GM12878 (cell line): ENCODE measurements at regions not wholly inside any gene's neighbourhood (a gene's known extent, or its start where the extent isn't known, plus 50 kb on each side); places are given as distances from the start of the nearest gene placed in this dataset.

Source experiments
- ATAC-seq: fragments of 200-7000 bp; cut with Tn5 transposase; 3 replicates; pipeline ENCODE4 v1.9.1; 2020; ENCODE audit warnings: mild to moderate bottlenecking, moderate library complexity
- BruUV-seq: library from RNA; stranded (reverse); fragments of 400-500 nt; replicated peaks from 2 replicates; lab custom pipeline; 2021; lab: Mats Ljungman, UMichigan
- CTCF ChIA-PET: fragments of 300-600 bp; sonication (Branson Sonifier 250); formaldehyde crosslinking; extraction: SDS; loops from one replicate; lab custom pipeline; 2021; ENCODE audit warnings: inconsistent platforms; lab: Yijun Ruan, JAX
- POLR2A ChIA-PET: fragments of 350-600 bp; formaldehyde crosslinking; extraction: SDS; loops from one replicate; lab custom pipeline; 2021; ENCODE audit warnings: inconsistent platforms; lab: Charles Lee
- RAD21 ChIA-PET: fragments of 300-600 bp; sonication (Branson Sonifier 250); formaldehyde crosslinking; loops from one replicate; lab custom pipeline; 2023; ENCODE audit warnings: antibody characterized with exemption; ENCODE audit not compliant: unreplicated experiment; lab: Charles Lee
- SMC1A ChIA-PET: fragments of 300-600 bp; sonication (Branson Sonifier 250); formaldehyde crosslinking; loops from one replicate; lab custom pipeline; 2023; ENCODE audit not compliant: unreplicated experiment, uncharacterized antibody; lab: Charles Lee
- DNase-seq: peaks from one replicate; pipeline ENCODE4 v3.0.0-alpha.2; 2011; ENCODE audit warnings: low read depth, low spot score
- FAIRE-seq: peaks from 3 replicates; lab custom pipeline; 2011; peaks lifted over from hg19 to GRCh38; lab: Jason Lieb, UNC
- H2AFZ ChIP-seq: 2 replicates; pipeline ENCODE4 v1.6.0; 2011; ENCODE audit warnings: low read depth, low read length, control low read depth; ENCODE audit not compliant: control insufficient read depth
- H3K27ac ChIP-seq: 2 replicates; pipeline ENCODE4 v1.5.1; 2011; ENCODE audit warnings: control low read depth; ENCODE audit not compliant: control insufficient read depth, insufficient read depth
- H3K27me3 ChIP-seq, 2 experiments: replicated peaks in 1 of 2; 2 replicates each; pipeline versions ENCODE4 v1.6.0 to v1.6.1; 2011; ENCODE audit warnings: low read length in 1 of 2; ENCODE audit not compliant: control insufficient read depth in 2 of 2, insufficient read depth in 2 of 2
- H3K36me3 ChIP-seq, 2 experiments: 2 replicates each; pipeline ENCODE4 v1.5.1; 2011; ENCODE audit warnings: low read length in 1 of 2; ENCODE audit not compliant: control insufficient read depth in 2 of 2, insufficient read depth in 2 of 2
- H3K4me1 ChIP-seq: 2 replicates; pipeline ENCODE4 v1.6.1; 2011; ENCODE audit warnings: mild to moderate bottlenecking, low read length, moderate library complexity, mixed read lengths; ENCODE audit not compliant: control insufficient read depth, insufficient read depth
- H3K4me2 ChIP-seq: 2 replicates; pipeline ENCODE4 v1.6.0; 2011; ENCODE audit warnings: control low read depth; ENCODE audit not compliant: control insufficient read depth, insufficient read depth
- H3K4me3 ChIP-seq: fragments of 200-600 bp; sonication (generic); 2 replicates; pipeline ENCODE4 v1.5.1; 2016
- H3K79me2 ChIP-seq: 2 replicates; pipeline ENCODE4 v1.6.0; 2011; ENCODE audit warnings: low read length; ENCODE audit not compliant: control insufficient read depth, insufficient read depth
- H3K9ac ChIP-seq: 2 replicates; pipeline ENCODE4 v1.8.0; 2011; ENCODE audit warnings: low read length, control low read depth, mixed read lengths; ENCODE audit not compliant: control insufficient read depth, insufficient read depth
- H3K9me3 ChIP-seq: replicated peaks from 3 replicates; pipeline ENCODE4 v1.5.1; 2011; ENCODE audit warnings: mild to moderate bottlenecking, low read length; ENCODE audit not compliant: control insufficient read depth, insufficient read depth
- H4K20me1 ChIP-seq: 2 replicates; pipeline ENCODE4 v1.6.0; 2011; ENCODE audit not compliant: control insufficient read depth, insufficient read depth
- BCL3 ChIP-seq: IDR thresholded peaks from 2 replicates; pipeline ENCODE4 v1.6.1; 2011; ENCODE audit warnings: borderline replicate concordance, low read depth, mild to moderate bottlenecking, moderate library complexity, low read length; ENCODE audit not compliant: insufficient read depth, poor library complexity, severe bottlenecking
- JUND ChIP-seq: IDR thresholded peaks from 2 replicates; pipeline ENCODE4 v1.6.1; 2012; ENCODE audit warnings: low read depth, mild to moderate bottlenecking, low read length, improper control_type of control experiment, moderate library complexity
- RFX5 ChIP-seq: IDR thresholded peaks from 2 replicates; pipeline ENCODE4 v1.6.1; 2011; ENCODE audit warnings: low read depth, low read length, improper control_type of control experiment
- WGBS: methylation state at CpG from one replicate; pipeline ENCODE4 v1.1.6; 2016; ENCODE audit warnings: low lambda C conversion rate; ENCODE audit not compliant: insufficient replicate concordance, insufficient coverage; ENCODE audit errors: missing lambda C conversion rate; 5-methylcytosine and 5-hydroxymethylcytosine counted together
- in situ Hi-C: fragments of 300-500 bp; cut with MboI; formaldehyde crosslinking; loops from 9 replicates; pipeline ENCODE4 v1.14.3; 2018; ENCODE audit warnings: mixed read lengths
- intact Hi-C: fragments of 100-400 bp; cut with micrococcal nuclease; formaldehyde crosslinking; loops from one replicate; pipeline ENCODE4 v1.14.2; 2022; ENCODE audit not compliant: unreplicated experiment
- TF ChIP-seq, protein P1 (sequence below): IDR thresholded peaks from 2 replicates; pipeline ENCODE4 v1.6.1; 2012; ENCODE audit warnings: mild to moderate bottlenecking, low read depth, low read length
- TF ChIP-seq, protein P2 (sequence below): fragments of 150-350 bp; IDR thresholded peaks from 2 replicates; pipeline ENCODE4 v1.6.1; 2016; ENCODE audit warnings: low read depth, low read length

DNA sequence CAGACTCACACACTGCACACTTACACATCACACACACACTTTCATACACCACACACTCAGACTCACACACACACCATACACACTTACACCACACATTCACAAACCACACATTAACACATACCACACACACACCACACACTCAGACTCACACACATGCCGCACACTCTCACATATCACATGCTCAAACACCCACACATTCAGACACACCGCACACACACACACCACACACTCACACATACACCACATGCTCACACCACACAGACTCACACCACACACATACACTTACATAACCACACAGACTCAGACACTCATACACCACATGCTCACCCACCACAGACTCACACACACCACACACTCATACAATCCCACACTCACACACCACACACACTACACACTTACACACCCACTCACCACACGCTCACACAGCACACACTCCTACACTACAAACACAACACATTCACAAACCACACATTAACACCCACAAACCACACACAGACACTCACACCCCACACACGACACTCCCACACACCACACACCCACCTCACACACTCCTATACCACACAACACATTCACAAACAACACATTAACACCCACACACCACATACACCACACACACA, 125.4 kb downstream of the EVX1 start:
- ATAC-seq, result no peak
- Histone ChIP-seq H3K4me1 (no peaks in the 10 kb centered on the region), H3K36me3 (no peaks in the 10 kb centered on the region), H3K9me3 (no peaks in the 10 kb centered on the region), H3K27me3 (peaks cover 0 to 2% of the 10 kb centered on the region in 2 experiments; a peak in 3 of 4 replicates), H4K20me1 (no peaks in the 10 kb centered on the region), H3K27ac (no peak overlapping the region), H3K4me3 (no peak overlapping the region), H3K4me2 (no peak overlapping the region), H2AFZ (no peak overlapping the region), H3K9ac (no peak overlapping the region), H3K79me2 (no peaks in the 10 kb centered on the region)
- CTCF ChIA-PET, result no interaction called here
- SMC1A ChIA-PET, result no interaction called here
- POLR2A ChIA-PET, result no interaction called here
- FAIRE-seq, result no peak
- WGBS, result 33% methylated on average over 4 of the region's 4 CpGs
- intact Hi-C loops (no loop called here), in situ Hi-C loops (no loop called here)
- RAD21 ChIA-PET, result no interaction called here
- no TSS peak for BruUV-seq
- DNase-seq, result no peak
- TF ChIP-seq RFX5 (no peak), BCL3 (peak; percentile 27)

DNA sequence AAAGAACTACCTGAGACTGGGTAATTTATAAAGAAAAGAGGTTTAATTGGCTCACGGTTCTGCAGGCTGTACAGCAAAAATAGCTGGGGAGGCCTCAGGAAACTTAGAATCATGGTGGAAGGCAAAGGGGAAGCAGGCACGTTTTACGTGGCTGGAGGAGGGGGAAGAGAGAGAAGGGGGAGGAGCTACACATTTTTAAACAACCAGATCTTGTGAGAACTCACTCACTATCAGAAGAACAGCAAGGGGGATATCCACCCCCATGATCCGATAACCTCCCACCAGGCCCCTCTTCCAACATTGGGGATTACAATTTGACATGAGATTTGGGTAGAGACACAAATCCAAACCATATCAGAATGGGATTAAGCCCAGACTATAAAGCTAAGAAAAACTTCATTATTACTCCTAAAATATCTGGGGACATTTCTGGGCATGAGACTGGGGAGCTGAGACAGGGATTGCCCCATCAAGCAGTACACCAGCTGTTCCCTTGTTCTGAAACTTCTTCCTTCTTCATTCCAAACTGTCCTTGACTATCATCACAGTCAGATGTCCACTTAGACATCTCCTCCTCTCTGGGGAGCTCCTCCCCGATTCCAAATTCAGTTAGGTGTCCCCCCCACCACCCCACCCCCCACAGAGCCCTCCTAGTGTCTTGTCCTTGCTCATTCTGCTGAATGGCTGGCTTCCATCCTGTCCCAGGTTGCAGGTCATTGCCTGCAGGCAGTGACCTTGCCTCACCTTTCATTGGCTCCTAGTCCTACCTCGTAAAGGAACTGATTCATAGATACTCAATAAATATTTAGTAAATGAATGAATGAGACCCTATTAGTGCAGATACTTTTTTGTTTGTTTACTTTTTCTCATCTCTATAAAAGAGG, 132.6 kb downstream of the EVX1 start:
- no peaks in the 10 kb centered on the region for H3K4me1 ChIP-seq
- H3K79me2 ChIP-seq, result no peaks in the 10 kb centered on the region
- no peak overlapping the region for H3K27ac ChIP-seq
- no peak overlapping the region for H3K4me3 ChIP-seq
- ChIA-PET SMC1A (interaction anchor here (0.7 to 1.6 kb wide), 4 partner anchors 10 to 872 kb away, joined by 3 to 4 read pairs (median 3); no protein-coding TSS in a partner anchor), POLR2A (no interaction called here), RAD21 (no interaction called here), CTCF (interaction anchor here (0.6 to 1.1 kb wide), 2 partner anchors 16 to 189 kb away, joined by 3 read pairs; no protein-coding TSS in a partner anchor)
- intact Hi-C loops (no loop called here), in situ Hi-C loops (no loop called here)
- no peak overlapping the region for H3K4me2 ChIP-seq
- 24% methylated on average over 5 of the region's 6 CpGs for WGBS
- BruUV-seq, result no TSS peak
- no peak overlapping the region for H3K9ac ChIP-seq
- ATAC-seq (no peak), DNase-seq (no peak), FAIRE-seq (no peak)
- no peaks in the 10 kb centered on the region; a peak in 1 of 4 replicates for H3K27me3 ChIP-seq
- no peaks in the 10 kb centered on the region for H3K36me3 ChIP-seq
- H3K9me3 ChIP-seq, result no peaks in the 10 kb centered on the region
- no peak overlapping the region for H2AFZ ChIP-seq
- H4K20me1 ChIP-seq, result no peaks in the 10 kb centered on the region
- no peak for TF ChIP-seq JUND
- TF ChIP-seq, protein P1, sequence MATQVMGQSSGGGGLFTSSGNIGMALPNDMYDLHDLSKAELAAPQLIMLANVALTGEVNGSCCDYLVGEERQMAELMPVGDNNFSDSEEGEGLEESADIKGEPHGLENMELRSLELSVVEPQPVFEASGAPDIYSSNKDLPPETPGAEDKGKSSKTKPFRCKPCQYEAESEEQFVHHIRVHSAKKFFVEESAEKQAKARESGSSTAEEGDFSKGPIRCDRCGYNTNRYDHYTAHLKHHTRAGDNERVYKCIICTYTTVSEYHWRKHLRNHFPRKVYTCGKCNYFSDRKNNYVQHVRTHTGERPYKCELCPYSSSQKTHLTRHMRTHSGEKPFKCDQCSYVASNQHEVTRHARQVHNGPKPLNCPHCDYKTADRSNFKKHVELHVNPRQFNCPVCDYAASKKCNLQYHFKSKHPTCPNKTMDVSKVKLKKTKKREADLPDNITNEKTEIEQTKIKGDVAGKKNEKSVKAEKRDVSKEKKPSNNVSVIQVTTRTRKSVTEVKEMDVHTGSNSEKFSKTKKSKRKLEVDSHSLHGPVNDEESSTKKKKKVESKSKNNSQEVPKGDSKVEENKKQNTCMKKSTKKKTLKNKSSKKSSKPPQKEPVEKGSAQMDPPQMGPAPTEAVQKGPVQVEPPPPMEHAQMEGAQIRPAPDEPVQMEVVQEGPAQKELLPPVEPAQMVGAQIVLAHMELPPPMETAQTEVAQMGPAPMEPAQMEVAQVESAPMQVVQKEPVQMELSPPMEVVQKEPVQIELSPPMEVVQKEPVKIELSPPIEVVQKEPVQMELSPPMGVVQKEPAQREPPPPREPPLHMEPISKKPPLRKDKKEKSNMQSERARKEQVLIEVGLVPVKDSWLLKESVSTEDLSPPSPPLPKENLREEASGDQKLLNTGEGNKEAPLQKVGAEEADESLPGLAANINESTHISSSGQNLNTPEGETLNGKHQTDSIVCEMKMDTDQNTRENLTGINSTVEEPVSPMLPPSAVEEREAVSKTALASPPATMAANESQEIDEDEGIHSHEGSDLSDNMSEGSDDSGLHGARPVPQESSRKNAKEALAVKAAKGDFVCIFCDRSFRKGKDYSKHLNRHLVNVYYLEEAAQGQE, result no peak
- TF ChIP-seq, protein P2, sequence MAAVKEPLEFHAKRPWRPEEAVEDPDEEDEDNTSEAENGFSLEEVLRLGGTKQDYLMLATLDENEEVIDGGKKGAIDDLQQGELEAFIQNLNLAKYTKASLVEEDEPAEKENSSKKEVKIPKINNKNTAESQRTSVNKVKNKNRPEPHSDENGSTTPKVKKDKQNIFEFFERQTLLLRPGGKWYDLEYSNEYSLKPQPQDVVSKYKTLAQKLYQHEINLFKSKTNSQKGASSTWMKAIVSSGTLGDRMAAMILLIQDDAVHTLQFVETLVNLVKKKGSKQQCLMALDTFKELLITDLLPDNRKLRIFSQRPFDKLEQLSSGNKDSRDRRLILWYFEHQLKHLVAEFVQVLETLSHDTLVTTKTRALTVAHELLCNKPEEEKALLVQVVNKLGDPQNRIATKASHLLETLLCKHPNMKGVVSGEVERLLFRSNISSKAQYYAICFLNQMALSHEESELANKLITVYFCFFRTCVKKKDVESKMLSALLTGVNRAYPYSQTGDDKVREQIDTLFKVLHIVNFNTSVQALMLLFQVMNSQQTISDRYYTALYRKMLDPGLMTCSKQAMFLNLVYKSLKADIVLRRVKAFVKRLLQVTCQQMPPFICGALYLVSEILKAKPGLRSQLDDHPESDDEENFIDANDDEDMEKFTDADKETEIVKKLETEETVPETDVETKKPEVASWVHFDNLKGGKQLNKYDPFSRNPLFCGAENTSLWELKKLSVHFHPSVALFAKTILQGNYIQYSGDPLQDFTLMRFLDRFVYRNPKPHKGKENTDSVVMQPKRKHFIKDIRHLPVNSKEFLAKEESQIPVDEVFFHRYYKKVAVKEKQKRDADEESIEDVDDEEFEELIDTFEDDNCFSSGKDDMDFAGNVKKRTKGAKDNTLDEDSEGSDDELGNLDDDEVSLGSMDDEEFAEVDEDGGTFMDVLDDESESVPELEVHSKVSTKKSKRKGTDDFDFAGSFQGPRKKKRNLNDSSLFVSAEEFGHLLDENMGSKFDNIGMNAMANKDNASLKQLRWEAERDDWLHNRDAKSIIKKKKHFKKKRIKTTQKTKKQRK, result no peak
